NCI-H524 (cell line): ENCODE measurements at regions not wholly inside any gene's neighbourhood (a gene's known extent, or its start where the extent isn't known, plus 50 kb on each side); places are given as distances from the start of the nearest gene placed in this dataset.

Source experiments
- DNase-seq, 2 experiments: peaks; one replicate each; lab custom pipeline; 2025; lab: John Stamatoyannopoulos, UW

- no peak for DNase-seq
Observed at GRCh38 chr5:67297802-67298532, 101.4 kb upstream of the CD180 start.

DNA sequence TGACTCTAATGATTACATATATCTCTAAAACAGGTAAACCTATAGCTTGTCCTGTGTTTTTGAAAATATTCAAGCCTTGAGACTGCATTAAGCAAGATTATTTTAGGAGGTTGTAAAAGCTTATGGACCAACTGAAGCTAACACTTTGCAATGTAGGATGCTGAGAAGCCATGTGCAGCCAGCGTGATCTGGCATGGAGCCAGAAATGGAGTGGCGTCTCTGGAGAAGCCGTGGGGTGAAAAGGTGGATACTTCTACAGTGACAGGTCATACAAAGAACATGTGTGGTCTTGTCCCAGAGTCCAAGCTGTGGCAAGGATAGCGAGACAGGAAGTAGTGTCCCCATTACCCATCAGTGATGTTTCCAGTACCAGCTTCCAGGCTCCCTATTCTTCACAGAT, 100.8 kb upstream of the CD180 start:
- peak in 1 of 2 experiments; percentile 11 for DNase-seq

- no peak for DNase-seq
Observed at GRCh38 chr5:67294266-67294938, 97.8 kb upstream of the CD180 start.

GRCh38 chr5:67293226-67293625, 96.6 kb upstream of the CD180 start:
- DNase-seq, result no peak

DNA sequence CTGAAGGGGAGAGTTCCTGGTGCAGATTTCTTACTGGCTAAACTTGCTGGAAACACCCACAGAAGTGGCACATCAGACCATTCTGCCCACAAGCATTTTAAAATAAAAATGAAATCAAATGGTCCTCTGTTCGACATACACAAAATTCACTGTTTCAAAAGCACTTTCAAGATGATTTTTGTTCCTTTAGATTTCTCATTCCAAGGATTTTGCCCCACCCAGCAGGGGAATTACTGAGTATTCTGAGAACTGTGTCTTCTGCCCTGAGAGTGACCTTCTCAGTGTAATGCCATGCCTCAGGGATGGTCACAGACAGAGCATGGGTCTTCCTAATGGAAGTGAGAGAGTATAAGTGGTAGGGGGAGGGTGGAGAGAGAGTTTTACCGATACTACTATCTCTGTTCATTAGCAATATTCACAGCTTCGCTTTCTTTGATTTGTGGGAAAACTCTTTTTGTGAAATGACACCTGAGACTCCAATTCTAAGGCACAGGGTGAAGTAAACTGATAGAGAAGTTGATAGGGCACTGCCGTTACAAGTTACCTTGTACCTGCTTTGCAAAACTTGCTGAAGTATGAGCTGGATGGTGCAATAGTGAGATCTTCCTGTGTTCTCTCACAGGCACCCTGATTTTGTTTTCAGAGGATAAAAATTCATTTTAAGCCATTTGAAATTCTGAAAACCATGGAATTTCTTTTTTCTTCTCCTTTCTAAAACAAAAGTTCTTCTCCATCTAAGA, 95.8 kb upstream of the CD180 start:
- no peak for DNase-seq

GRCh38 chr5:67291671-67292070, 95.1 kb upstream of the CD180 start:
- no peak for DNase-seq

DNA sequence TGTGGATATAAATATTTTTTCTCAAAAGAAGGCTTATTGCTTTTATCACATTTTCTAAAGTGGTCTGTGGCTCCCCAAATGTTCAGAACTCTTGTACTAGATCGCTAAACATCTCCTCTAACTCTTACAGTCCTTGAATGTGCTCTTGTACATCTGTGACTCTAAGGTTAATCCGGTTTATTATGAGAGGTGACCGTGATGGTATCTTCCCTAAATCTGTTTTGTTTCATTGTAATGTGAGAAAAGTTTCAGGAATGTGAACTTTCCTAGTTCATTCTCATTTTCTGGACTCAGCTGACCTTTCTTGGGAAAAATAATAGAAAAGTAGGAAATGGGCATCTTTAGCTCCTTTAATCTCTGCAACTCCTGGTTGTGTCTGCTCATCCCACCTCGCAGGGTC, 94.5 kb upstream of the CD180 start:
- DNase-seq, result no peak

DNA sequence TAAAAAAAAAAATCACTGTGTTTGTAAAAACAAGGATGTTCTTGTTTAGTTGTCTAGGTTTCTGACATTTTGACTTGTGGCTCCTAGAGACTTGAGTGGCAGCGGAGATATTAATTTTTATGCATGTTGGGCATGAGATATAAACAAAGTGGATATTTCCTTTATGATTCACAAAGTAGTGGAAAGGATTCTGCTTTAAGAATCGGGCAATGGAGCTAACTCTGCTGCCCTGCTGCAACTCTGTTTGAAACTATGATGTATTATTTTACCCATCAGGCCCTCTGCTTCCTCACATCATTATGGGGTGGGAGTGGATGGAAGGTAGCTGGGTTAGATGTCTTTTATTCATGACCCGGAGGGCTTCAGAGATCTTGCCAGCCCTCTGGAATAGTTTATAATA, 94.1 kb upstream of the CD180 start:
- DNase-seq, result no peak

GRCh38 chr5:67289763-67290521, 93.3 kb upstream of the CD180 start:
- DNase-seq, result no peak

- no peak for DNase-seq
Observed at GRCh38 chr5:67287510-67288268, 91.1 kb upstream of the CD180 start.

DNA sequence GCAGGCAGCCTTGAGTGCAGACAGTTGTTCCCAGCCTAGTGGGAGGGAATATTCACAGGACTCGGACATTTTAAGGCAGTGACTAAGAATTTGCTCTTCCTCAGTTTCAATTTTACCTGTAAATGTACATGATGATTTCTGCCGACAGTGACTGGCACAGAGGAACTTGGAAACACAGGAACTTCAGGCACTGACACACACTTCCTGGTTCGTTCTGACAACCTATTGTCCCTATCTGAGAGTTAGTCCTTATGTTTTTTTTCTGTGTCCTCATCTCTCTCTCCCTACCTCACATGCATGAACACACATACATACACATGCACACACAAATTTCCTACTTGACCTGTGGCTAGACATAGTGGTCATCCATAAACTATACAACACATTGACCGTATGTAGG, 89.4 kb upstream of the CD180 start:
- DNase-seq, result no peak

DNA sequence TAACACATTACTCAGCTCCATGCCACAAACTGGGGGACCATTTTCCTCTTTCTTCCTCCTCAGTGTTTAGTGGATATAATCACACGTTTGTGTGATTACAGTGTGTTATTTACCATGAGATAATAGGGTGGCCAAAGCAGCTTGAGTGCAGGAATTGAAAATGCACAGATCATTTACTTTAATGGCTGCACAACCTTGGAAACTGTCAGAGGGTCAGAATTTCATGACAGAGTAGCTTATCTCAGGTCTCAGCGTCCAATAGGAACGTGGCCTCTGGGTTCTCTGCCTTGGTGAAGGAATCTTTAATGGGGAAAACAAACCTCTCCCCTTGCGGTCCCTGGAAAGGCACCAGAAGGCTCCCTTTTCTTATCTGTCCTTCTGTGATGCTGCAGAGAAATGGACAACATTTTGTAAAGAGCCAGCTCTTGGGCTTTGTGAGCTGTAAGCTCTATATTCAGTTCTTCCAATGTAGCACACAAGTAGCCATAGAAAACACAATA, 87.4 kb upstream of the CD180 start:
- DNase-seq, result no peak

- no peak for DNase-seq
Observed at GRCh38 chr5:67283275-67283987, 86.8 kb upstream of the CD180 start.

DNA sequence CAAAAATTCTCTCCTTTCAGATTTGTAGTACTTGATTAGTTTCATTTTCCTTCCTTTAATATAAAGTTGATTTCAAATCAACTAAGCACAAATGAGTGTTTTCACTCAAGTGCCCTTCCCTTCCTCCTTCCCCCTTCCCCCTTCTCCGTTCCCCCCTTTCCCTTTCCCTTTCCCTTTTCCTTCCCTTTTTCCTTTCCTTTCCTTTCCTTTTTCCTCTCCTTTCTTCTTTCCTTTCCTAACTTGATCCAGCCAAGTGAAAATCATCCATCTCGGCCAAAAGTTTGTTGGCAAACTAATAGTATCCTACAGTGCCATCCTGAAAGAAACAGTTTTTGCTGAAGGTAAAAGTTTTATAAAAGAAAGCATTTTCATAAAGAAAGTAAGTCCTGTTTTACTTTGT, 85.3 kb upstream of the CD180 start:
- DNase-seq, result no peak

DNA sequence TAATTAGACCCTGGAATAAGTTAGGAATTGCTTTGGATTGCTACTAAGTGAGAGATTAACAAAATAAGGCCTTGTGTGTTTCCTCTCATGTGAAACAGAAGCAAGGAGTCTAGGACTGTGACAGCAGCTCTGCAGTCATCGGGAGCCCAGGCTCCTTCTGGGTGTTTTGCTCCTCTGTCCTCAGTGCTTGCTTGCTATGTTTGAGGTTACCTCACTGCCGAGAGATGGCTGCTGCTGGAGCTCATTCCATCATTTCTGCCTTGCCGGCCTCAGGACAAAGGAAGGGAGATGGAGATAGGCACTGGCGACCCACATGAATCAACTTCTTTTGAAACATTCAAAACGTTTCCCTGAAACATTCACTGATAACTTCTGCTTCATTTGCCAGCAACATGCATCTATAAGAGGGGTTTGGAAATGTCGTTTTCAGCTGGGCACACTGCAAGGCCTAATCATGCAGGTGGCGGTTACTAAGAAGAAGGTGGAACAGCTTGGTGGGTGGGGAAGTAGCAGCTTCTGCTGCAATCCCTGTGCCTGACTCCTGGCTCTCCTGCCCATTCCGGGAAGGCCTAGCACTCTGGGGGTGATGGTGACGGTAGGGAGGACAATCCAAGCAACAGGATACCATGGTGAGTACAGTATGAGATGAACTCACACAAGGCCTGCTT, 77.2 kb upstream of the CD180 start:
- no peak for DNase-seq

DNA sequence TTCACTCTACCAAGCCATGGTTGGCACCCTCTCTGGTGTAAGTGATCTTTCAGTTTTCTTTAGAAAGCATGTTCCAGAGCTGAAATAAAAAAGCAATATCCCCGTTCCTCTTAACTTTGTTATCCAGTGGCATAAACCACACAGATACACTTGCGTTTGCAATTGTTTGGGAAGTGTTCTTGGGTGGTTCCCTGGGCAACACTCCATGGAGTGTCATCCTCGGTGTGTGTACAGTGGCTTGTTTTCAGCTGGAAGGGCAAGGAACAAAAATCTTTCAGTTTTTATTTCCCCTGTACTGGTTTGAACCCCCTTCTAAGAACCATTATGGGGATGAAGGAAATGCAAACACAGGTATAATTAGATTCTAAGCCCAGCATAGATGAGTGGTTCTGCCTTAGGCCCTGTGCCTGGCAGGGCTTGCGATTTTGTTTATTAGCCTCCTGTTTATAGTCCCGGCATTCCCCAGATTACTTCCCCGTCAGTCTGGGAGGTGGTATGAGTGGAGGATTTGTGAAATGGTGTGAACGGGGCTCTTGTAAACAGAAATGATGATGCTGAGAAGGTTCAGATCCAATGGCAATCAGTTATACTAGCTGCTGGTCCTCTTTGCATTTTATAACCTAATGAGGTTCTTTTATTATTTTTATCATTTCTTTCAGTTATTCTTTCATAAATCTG, 76.0 kb upstream of the CD180 start:
- no peak for DNase-seq

DNA sequence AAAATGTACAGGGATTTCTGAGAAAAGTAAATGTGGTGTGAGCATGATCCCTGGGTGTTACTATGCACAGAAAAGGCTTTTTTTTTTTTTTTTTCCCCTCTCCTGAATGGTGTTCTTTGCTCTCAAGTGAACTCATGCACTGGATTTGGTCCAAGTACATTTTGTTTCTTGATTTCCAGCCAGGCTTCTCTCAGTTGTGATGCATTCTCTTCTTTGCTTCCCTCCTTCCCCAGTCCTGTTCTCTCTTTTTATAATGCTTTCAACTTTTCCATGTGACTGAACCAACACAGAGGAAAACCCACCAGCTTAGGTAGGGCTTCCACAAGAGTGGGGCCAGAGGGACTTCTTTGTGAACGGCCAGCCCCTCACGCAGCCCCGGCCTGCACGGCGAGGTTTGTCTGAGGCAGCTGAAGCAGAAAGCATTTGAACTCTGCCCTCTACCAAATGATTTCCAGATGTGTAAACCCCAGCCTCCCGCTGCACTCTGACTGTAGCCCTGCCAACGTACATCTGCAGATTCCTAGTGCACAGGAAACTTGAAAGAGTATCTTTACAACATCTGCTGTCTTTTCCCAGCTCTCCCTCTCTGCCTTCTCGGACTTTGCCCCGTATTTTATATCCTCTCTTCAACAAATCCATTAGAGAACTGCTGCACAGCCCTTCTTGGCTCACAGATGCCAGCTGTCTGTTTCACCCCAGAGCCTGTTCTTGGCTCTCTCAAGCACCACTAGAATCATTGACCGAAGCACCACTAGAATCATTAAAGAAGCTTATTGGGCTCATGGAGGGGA, 71.8 kb upstream of the CD180 start:
- DNase-seq, result peak; percentile 90 to 98

- no peak for DNase-seq
Observed at GRCh38 chr5:67267512-67268216, 71.1 kb upstream of the CD180 start.
